IMR-90 (cell line): ENCODE measurements at regions not wholly inside any gene's neighbourhood (a gene's known extent, or its start where the extent isn't known, plus 50 kb on each side); places are given as distances from the start of the nearest gene placed in this dataset.

ENCODE experiments used
- ATAC-seq: fragments of 200-7000 bp; cut with Tn5 transposase; 2 replicates; pipeline ENCODE4 v1.9.1; 2020; ENCODE audit warnings: low read depth, mild to moderate bottlenecking, moderate library complexity
- BruUV-seq: library from RNA; stranded (reverse); fragments of 400-500 nt; replicated peaks from 2 replicates; lab custom pipeline; 2021; lab: Mats Ljungman, UMichigan
- CTCF ChIA-PET: fragments of 300-600 bp; formaldehyde crosslinking; extraction: SDS; loops from one replicate; lab custom pipeline; 2021; ENCODE audit warnings: antibody characterized with exemption; lab: Yijun Ruan, JAX
- POLR2A ChIA-PET: fragments of 300-600 bp; sonication (Branson Sonifier 250); formaldehyde crosslinking; loops from one replicate; lab custom pipeline; 2022; ENCODE audit warnings: antibody characterized with exemption; ENCODE audit not compliant: unreplicated experiment; lab: Charles Lee
- DNase-seq: peaks from one replicate; pipeline ENCODE4 v3.0.0; 2013
- H2AFZ ChIP-seq: replicated peaks from 2 replicates; pipeline ENCODE3; 2013; ENCODE audit warnings: low read length, mild to moderate bottlenecking; ENCODE audit not compliant: poor library complexity
- H2AK5ac ChIP-seq: 2 replicates; pipeline ENCODE4 v1.6.1; 2013; ENCODE audit warnings: low read depth, low read length, inconsistent platforms
- H2AK9ac ChIP-seq: replicated peaks from 2 replicates; pipeline ENCODE3; 2013; ENCODE audit warnings: mild to moderate bottlenecking, low read depth, low read length, moderate library complexity; ENCODE audit not compliant: poor library complexity
- H2BK120ac ChIP-seq: 2 replicates; pipeline ENCODE4 v1.6.1; 2013; ENCODE audit warnings: low read depth, low read length, inconsistent platforms
- H2BK15ac ChIP-seq: 3 replicates; pipeline ENCODE4 v1.6.1; 2013; ENCODE audit warnings: low read depth, low read length, inconsistent platforms
- H2BK20ac ChIP-seq: 2 replicates; pipeline ENCODE4 v1.6.1; 2013; ENCODE audit warnings: low read depth, mild to moderate bottlenecking, inconsistent platforms, low read length, moderate library complexity
- H2BK5ac ChIP-seq: 2 replicates; pipeline ENCODE4 v1.6.1; 2013; ENCODE audit warnings: mild to moderate bottlenecking, low read depth, low read length, inconsistent platforms; ENCODE audit not compliant: poor library complexity, severe bottlenecking
- H3K14ac ChIP-seq: replicated peaks from 2 replicates; pipeline ENCODE4 v1.6.1; 2013; ENCODE audit warnings: low read depth, low read length, inconsistent platforms
- H3K18ac ChIP-seq: 2 replicates; pipeline ENCODE4 v1.6.1; 2013; ENCODE audit warnings: low read depth, low read length, control low read depth
- H3K23ac ChIP-seq: 2 replicates; pipeline ENCODE4 v1.6.1; 2013; ENCODE audit warnings: low read depth, low read length, inconsistent platforms
- H3K27ac ChIP-seq: 2 replicates; pipeline ENCODE4 v1.5.1; 2013; ENCODE audit warnings: mild to moderate bottlenecking, control low read depth, low read length; ENCODE audit not compliant: insufficient read depth
- H3K27me3 ChIP-seq: 2 replicates; pipeline ENCODE4 v1.6.1; 2013; ENCODE audit warnings: low read length; ENCODE audit not compliant: control insufficient read depth, insufficient read depth
- H3K36me3 ChIP-seq: 2 replicates; pipeline ENCODE4 v1.6.1; 2013; ENCODE audit warnings: low read length, mixed read lengths; ENCODE audit not compliant: control insufficient read depth, insufficient read depth
- H3K4ac ChIP-seq: 2 replicates; pipeline ENCODE4 v1.6.1; 2013; ENCODE audit warnings: low read depth, low read length, inconsistent platforms
- H3K4me1 ChIP-seq: 2 replicates; pipeline ENCODE4 v1.6.1; 2013; ENCODE audit warnings: low read length, mixed read lengths; ENCODE audit not compliant: control insufficient read depth, insufficient read depth
- H3K4me2 ChIP-seq: 2 replicates; pipeline ENCODE4 v1.6.1; 2013; ENCODE audit warnings: low read depth, mild to moderate bottlenecking, control low read depth, low read length, moderate library complexity
- H3K4me3 ChIP-seq: 2 replicates; pipeline ENCODE4 v1.5.1; 2013; ENCODE audit warnings: low read depth, mild to moderate bottlenecking, control low read depth, low read length, moderate library complexity; ENCODE audit not compliant: insufficient read depth
- H3K56ac ChIP-seq: 2 replicates; pipeline ENCODE4 v1.6.1; 2013; ENCODE audit warnings: low read length, inconsistent platforms; ENCODE audit not compliant: insufficient read depth; ENCODE audit errors: extremely low read depth
- H3K79me1 ChIP-seq, 2 experiments: 2 replicates each; pipeline ENCODE4 v1.6.1; 2013; ENCODE audit warnings: low read length in 2 of 2, inconsistent platforms in 1 of 2, low read depth in 1 of 2
- H3K9ac ChIP-seq: 2 replicates; pipeline ENCODE4 v1.6.1; 2013; ENCODE audit warnings: low read depth, low read length, control low read depth
- H3K9me1 ChIP-seq: 2 replicates; pipeline ENCODE4 v1.6.1; 2013; ENCODE audit warnings: low read length, inconsistent platforms; ENCODE audit not compliant: insufficient read depth
- H3K9me3 ChIP-seq: 2 replicates; pipeline ENCODE4 v1.6.1; 2013; ENCODE audit warnings: low read length; ENCODE audit not compliant: control insufficient read depth, insufficient read depth
- H4K20me1 ChIP-seq: 2 replicates; pipeline ENCODE4 v1.6.1; 2013; ENCODE audit warnings: low read length, inconsistent platforms; ENCODE audit not compliant: insufficient read depth
- H4K5ac ChIP-seq: 2 replicates; pipeline ENCODE4 v1.6.1; 2013; ENCODE audit warnings: mild to moderate bottlenecking, low read depth, low read length, control low read depth
- H4K8ac ChIP-seq, 2 experiments: 2 replicates each; pipeline ENCODE4 v1.6.1; 2013; ENCODE audit warnings: low read depth in 2 of 2, low read length in 2 of 2, control low read depth in 1 of 2, inconsistent platforms in 1 of 2
- H4K91ac ChIP-seq: 2 replicates; pipeline ENCODE4 v1.6.1; 2013; ENCODE audit warnings: low read depth, low read length, inconsistent platforms; ENCODE audit not compliant: insufficient read depth
- CHD1 ChIP-seq: IDR thresholded peaks from 2 replicates; pipeline ENCODE4 v1.6.1; 2012; ENCODE audit warnings: low read depth, low read length, improper control_type of control experiment
- NFE2L2 ChIP-seq: fragments of 150-350 bp; IDR thresholded peaks from 2 replicates; pipeline ENCODE4 v1.6.1; 2016; ENCODE audit warnings: low read depth, mild to moderate bottlenecking, low read length
- RFX5 ChIP-seq: IDR thresholded peaks from 2 replicates; pipeline ENCODE4 v1.8.0; 2012; ENCODE audit warnings: low read depth, mild to moderate bottlenecking, low read length, moderate library complexity
- SMC3 ChIP-seq: fragments of 150-350 bp; IDR thresholded peaks from 2 replicates; pipeline ENCODE4 v1.6.1; 2016; ENCODE audit warnings: low read depth, mild to moderate bottlenecking, antibody characterized with exemption, low read length, moderate library complexity
- WGBS, 2 experiments: methylation state at CpG; one replicate each; pipeline versions ENCODE4 v1.1.5 to v1.1.7; 2013; ENCODE audit warnings: missing lambda C conversion rate in 2 of 2; ENCODE audit not compliant: insufficient read length in 1 of 2; ENCODE audit errors: extremely low coverage in 2 of 2; 5-methylcytosine and 5-hydroxymethylcytosine counted together
- dilution Hi-C: fragments of 300-500 bp; cut with HindIII; formaldehyde crosslinking; loops from one replicate; pipeline ENCODE4 v1.14.3; 2018; ENCODE audit warnings: low sequenced_read_pairs; ENCODE audit not compliant: unreplicated experiment
- in situ Hi-C: fragments of 300-500 bp; cut with MboI; formaldehyde crosslinking; loops from 3 replicates; pipeline ENCODE4 v1.14.3; 2019; ENCODE audit warnings: low sequenced_read_pairs, inconsistent platforms, mixed read lengths
- intact Hi-C: fragments of 100-400 bp; cut with micrococcal nuclease; formaldehyde crosslinking; loops from 2 replicates; pipeline ENCODE4 v1.10.0; 2022

DNA sequence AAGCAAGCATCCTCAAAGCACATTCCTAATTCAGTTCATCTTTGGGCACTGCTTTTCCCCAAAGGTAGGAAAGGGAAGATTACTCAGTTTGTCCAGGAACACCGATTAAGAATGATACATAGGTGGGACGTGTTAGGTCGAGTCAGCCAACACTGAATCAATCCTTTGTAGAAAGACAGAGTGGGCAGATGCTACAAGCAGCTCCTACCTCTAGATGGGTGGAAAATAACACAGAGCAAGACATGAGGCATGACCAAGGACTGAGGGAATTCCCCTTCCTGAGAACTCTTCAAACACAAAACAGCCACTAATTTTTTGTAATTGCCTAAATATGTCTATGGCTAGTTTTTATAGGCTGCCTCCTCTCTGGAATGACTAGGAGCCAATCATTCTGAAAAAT, 331.7 kb downstream of the HNRNPD start:
- H3K27me3 ChIP-seq = peaks cover 25% of the 10 kb centered on the region
- ATAC-seq (no peak), DNase-seq (no peak)
- intact Hi-C loops = no loop called here
- in situ Hi-C loops = no loop called here
- no peak overlapping the region for H4K91ac ChIP-seq
- no peaks in the 10 kb centered on the region for H3K9me3 ChIP-seq
- H2AK9ac ChIP-seq = no peak overlapping the region
- H3K36me3 ChIP-seq = no peaks in the 10 kb centered on the region
- no peak overlapping the region for H4K8ac ChIP-seq
- no peak overlapping the region for H2AK5ac ChIP-seq
- CTCF ChIA-PET = no interaction called here
- no TSS peak for BruUV-seq
- no peak overlapping the region for H3K9ac ChIP-seq
- no peak overlapping the region for H3K4ac ChIP-seq
- H3K14ac ChIP-seq = no peak overlapping the region
- WGBS, 2 experiments = no CpG with 5 or more reads among the region's 3 CpGs
- no peak overlapping the region for H3K27ac ChIP-seq
- dilution Hi-C loops = no loop called here
- TF ChIP-seq RFX5 (no peak), SMC3 (no peak), CHD1 (no peak), NFE2L2 (no peak)
- H3K4me1 ChIP-seq = no peaks in the 10 kb centered on the region
- H3K4me3 ChIP-seq = no peak overlapping the region
- H3K23ac ChIP-seq = no peak overlapping the region
- H2BK20ac ChIP-seq = no peak overlapping the region
- no peak overlapping the region for H2BK5ac ChIP-seq
- no peaks in the 10 kb centered on the region for H3K79me1 ChIP-seq
- H4K5ac ChIP-seq = no peak overlapping the region
- H4K20me1 ChIP-seq = no peaks in the 10 kb centered on the region
- POLR2A ChIA-PET = no interaction called here
- H2AFZ ChIP-seq = no peak overlapping the region
- H3K18ac ChIP-seq = no peak overlapping the region
- no peak overlapping the region for H3K4me2 ChIP-seq
- H3K9me1 ChIP-seq = no peaks in the 10 kb centered on the region
- H2BK15ac ChIP-seq = no peak overlapping the region
- no peak overlapping the region for H2BK120ac ChIP-seq
- H3K56ac ChIP-seq = no peak overlapping the region
